GM13977 (cell line): ENCODE measurements at regions not wholly inside any gene's neighbourhood (a gene's known extent, or its start where the extent isn't known, plus 50 kb on each side); places are given as distances from the start of the nearest gene placed in this dataset.

Source experiments
- DNase-seq: peaks from one replicate; pipeline ENCODE4 v3.0.0; 2012; ENCODE audit warnings: low spot score
- in situ Hi-C: fragments of 300-500 bp; cut with MboI; formaldehyde crosslinking; loops from one replicate; pipeline ENCODE4 v1.12.0; 2022; ENCODE audit warnings: low sequenced_read_pairs, low pct_unique_long_range_greater_than_20kb, mixed read lengths, inconsistent platforms; ENCODE audit not compliant: unreplicated experiment
- TF ChIP-seq, protein P1 (sequence below): IDR thresholded peaks from 2 replicates; pipeline ENCODE4 v1.5.1; 2012; ENCODE audit warnings: mild to moderate bottlenecking, control low read depth; ENCODE audit not compliant: insufficient read depth; ENCODE audit errors: extremely low read depth, missing control alignments

DNA sequence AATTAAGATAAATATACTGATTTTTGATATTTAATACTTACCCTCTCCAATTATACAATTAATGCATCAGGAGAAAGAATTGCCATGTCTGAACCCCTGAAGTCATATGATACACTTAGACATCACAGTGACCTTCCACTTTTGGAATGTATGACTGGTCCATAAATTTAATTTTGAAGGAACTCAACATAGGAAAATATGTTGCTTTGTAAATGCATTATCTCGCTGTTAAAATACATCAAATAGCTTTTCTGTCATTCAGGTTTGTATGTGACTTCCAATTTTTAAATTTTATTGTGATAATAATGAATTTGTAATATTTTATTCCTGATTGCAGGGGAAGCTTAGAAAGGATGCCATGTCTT is 631.9 kb upstream of the ANKRD30A start:
- no peak for DNase-seq
- in situ Hi-C loops, result no loop called here
- TF ChIP-seq, protein P1, sequence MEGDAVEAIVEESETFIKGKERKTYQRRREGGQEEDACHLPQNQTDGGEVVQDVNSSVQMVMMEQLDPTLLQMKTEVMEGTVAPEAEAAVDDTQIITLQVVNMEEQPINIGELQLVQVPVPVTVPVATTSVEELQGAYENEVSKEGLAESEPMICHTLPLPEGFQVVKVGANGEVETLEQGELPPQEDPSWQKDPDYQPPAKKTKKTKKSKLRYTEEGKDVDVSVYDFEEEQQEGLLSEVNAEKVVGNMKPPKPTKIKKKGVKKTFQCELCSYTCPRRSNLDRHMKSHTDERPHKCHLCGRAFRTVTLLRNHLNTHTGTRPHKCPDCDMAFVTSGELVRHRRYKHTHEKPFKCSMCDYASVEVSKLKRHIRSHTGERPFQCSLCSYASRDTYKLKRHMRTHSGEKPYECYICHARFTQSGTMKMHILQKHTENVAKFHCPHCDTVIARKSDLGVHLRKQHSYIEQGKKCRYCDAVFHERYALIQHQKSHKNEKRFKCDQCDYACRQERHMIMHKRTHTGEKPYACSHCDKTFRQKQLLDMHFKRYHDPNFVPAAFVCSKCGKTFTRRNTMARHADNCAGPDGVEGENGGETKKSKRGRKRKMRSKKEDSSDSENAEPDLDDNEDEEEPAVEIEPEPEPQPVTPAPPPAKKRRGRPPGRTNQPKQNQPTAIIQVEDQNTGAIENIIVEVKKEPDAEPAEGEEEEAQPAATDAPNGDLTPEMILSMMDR, result no peak

DNA sequence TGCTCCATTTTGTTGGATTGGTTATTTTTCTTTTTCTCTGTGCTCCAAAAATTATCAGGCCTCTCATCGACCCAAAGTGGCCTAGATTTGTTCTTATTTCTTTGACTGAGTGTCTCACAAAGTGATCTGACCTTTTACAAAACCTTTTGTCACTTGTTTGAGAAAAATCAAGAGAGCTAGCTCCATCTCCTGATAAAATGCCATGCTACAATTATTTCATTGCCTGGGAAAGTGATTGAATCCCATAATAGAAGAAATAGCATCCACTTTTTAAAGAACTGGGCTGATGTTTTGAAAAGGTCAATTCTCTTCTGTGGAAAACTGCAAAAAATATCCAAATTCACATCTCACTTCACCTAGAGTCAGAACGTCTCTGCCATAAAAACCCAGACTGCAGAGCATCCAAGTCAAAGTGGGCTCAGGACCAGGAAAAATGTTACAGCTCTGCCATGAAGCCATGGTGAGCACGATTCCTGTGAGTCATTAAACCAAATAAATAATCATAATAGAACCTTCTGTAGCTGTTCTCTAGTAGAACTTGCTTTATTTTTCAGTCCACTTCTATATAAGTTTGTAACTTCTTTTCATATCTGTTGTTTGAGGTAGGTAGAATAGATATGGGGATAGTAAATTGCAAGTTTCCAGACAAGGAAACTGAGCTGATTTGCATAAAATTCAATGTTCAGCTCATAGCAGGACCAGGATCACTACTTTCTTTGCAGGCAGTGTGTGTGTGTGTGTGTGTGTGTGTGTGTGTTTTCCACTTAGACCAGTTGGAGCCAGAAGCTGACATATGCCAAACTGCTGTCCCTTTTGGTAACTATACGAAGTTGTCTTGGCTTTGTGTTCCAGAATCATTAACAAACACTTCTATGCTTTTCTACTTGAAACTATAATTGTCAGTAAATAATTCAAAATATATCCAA is 632.5 kb upstream of the ANKRD30A start:
- TF ChIP-seq, protein P1, result no peak
- DNase-seq, result no peak
- in situ Hi-C loops, result no loop called here

DNA sequence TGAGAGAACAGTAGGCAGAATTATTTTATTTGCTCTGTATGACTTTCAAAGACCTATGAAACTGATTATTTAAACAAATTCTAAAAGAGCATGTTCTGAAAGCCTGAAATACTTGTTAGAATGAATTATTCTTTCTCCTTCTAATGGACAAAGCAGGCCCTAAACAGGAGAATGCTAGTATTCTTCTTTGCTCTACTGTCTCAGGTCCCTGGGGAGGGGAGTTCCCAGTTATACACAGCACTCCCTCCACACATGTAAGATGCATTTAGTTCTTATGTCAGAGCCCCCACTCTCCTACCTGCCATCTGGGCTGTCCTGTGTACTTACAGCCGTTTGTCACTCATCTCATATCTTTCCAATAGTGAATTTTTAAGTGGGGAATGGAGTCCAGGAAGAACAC is 633.5 kb upstream of the ANKRD30A start:
- no peak for DNase-seq
- in situ Hi-C loops, result no loop called here
- TF ChIP-seq, protein P1, result no peak

DNA sequence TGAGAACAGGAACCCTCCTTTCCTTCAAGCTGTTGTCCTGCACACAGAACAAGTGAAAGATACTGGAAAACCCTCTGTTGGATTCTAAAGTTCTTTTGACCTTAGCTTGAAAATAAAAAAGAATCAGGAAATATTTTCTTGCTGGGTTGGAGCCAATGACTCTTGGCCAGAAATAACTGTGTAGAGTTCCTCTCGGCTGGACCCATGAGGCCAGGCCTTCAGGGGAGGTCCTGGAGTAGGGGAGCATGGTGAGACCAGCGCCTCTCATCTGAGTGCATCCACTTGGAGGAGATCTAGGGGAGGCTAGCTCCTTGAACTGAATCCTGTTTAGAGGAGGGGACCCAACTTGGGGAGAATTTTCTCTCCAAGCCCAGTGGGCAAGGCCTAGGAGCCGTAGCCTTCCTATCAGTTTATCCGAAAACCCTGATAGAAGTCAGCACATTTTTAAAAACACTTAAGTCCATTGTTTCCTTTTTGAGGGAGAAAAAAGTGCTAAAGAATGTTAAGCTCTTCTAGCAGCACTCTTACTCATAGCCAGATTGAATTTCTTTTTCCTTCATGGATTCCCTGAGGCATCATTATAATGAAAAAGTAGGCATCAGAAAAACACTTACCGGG is 635.7 kb upstream of the ANKRD30A start:
- TF ChIP-seq, protein P1, result no peak
- no peak for DNase-seq
- in situ Hi-C loops, result no loop called here

DNA sequence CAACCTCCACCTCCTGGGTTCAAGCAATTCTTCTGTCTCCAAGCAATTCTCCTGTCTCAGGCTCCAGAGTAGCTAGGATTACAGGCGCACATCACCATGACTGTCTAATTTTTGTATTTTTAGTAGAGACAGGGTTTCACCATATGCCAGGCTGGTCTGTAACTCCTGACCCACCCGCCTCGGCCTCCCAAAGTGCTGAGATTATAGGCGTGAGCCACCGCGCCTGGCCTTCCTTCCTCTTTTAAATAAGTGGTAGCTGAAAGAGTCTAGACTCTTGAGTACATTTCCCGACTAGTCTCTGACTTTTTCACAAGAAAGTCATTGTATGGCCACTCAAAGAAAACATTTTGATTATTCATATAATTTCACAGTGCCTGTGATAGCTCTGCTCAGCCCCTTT is 636.2 kb upstream of the ANKRD30A start:
- TF ChIP-seq, protein P1, result no peak
- no peak for DNase-seq
- in situ Hi-C loops, result no loop called here

DNA sequence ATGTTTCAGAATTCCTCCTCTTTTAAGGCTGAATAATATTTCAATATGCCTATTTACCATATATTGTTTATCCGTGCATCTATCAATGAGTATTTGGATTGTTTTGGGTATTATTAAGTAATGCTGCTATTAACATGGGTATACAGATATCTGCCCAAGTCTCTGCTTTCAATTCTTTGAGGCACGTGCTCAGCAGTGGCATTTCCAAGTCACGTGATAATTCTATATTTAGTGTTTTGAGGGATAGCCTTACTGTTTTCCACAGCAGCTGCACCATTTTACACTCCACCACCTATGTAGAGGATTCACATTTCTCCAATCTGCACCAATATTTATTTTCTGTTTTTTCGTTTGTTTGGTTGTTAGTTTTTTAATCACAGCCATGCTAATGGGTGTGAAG is 636.8 kb upstream of the ANKRD30A start:
- in situ Hi-C loops, result no loop called here

More for the DNA sequence above, 636.8 kb upstream of the ANKRD30A start:
- TF ChIP-seq, protein P1, result no peak
- DNase-seq, result no peak
